CD4-positive, CD25-positive, alpha-beta regulatory T cell (primary cell): ENCODE measurements at regions not wholly inside any gene's neighbourhood (a gene's known extent, or its start where the extent isn't known, plus 50 kb on each side); places are given as distances from the start of the nearest gene placed in this dataset.
"Not testable (repeated sequence)": the region's sequence is repeated elsewhere in the genome, so short reads cannot be mapped to it uniquely, and the experiment has no call there.

ENCODE experiments used
- ATAC-seq, 2 donors: fragments of 150-1000 bp; cut with Tn5 transposase; one replicate each; pipeline ENCODE4 v1.10.0; 2021; ENCODE audit warnings: low read depth in 2 of 2, moderate number of reproducible peaks in 2 of 2, moderate library complexity in 1 of 2
- DNase-seq, 3 donors: peaks; one replicate each; pipeline versions ENCODE4 v3.0.0 to v3.0.0-alpha.2; 2012 to 2022; ENCODE audit warnings: mixed read lengths in 1 of 3
- H3K27ac ChIP-seq: one replicate; pipeline ENCODE4 v1.7.0; 2013; ENCODE audit warnings: mild to moderate bottlenecking, low read length; ENCODE audit not compliant: insufficient read depth, poor library complexity, severe bottlenecking
- H3K27me3 ChIP-seq: one replicate; pipeline ENCODE4 v1.7.0; 2013; ENCODE audit warnings: low read length; ENCODE audit not compliant: control insufficient read depth, insufficient read depth
- H3K36me3 ChIP-seq: one replicate; pipeline ENCODE4 v1.7.0; 2013; ENCODE audit warnings: mild to moderate bottlenecking, low read length, moderate library complexity; ENCODE audit not compliant: control insufficient read depth, insufficient read depth
- H3K4me1 ChIP-seq: 2 replicates; pipeline ENCODE4 v1.7.0; 2013; ENCODE audit warnings: mild to moderate bottlenecking, low read length; ENCODE audit not compliant: insufficient read depth, control insufficient read depth, poor library complexity, severe bottlenecking
- H3K4me3 ChIP-seq: one replicate; pipeline ENCODE4 v1.7.0; 2013; ENCODE audit warnings: low read depth, mild to moderate bottlenecking, low read length, moderate library complexity
- H3K9me3 ChIP-seq, 2 experiments: 1 replicate in 1 of 2; 2 replicates in 1 of 2; pipeline ENCODE4 v1.7.0; 2013; ENCODE audit warnings: low read length in 2 of 2, mild to moderate bottlenecking in 1 of 2, moderate library complexity in 1 of 2; ENCODE audit not compliant: control insufficient read depth in 2 of 2
- H3K27ac Mint-ChIP-seq, 3 donors: one replicate each; pipeline ENCODE4 v1.8.0; 2020 to 2022; ENCODE audit warnings: mild to moderate bottlenecking in 3 of 3, mixed read lengths in 3 of 3, moderate library complexity in 2 of 3
- H3K27me3 Mint-ChIP-seq: one replicate; pipeline ENCODE4 v1.8.0; 2022; ENCODE audit warnings: mild to moderate bottlenecking, mixed read lengths
- H3K36me3 Mint-ChIP-seq: one replicate; pipeline ENCODE4 v1.8.0; 2020; ENCODE audit warnings: mixed read lengths
- H3K4me1 Mint-ChIP-seq, 4 donors: one replicate each; pipeline ENCODE4 v1.8.0; 2020 to 2022; ENCODE audit warnings: mixed read lengths in 4 of 4, mild to moderate bottlenecking in 1 of 4
- H3K4me3 Mint-ChIP-seq, 4 donors: one replicate each; pipeline ENCODE4 v1.8.0; 2020 to 2022; ENCODE audit warnings: mild to moderate bottlenecking in 4 of 4, mixed read lengths in 4 of 4, moderate library complexity in 3 of 4
- H3K9me3 Mint-ChIP-seq, 7 donors: one replicate each; pipeline ENCODE4 v1.8.0; 2020 to 2022; ENCODE audit warnings: mixed read lengths in 7 of 7, mild to moderate bottlenecking in 3 of 7, moderate library complexity in 2 of 7

- no peak overlapping the region for H3K27ac Mint-ChIP-seq
Measured at GRCh38 chr9:3740690-3741419, 215.1 kb upstream of the RFX3 start.

GRCh38 chr9:3736161-3736560, 210.4 kb upstream of the RFX3 start:
- DNase-seq, result no peak
- no peak for ATAC-seq
- Histone ChIP-seq H3K27me3 (no peaks in the 10 kb centered on the region), H3K27ac (no peak overlapping the region), H3K9me3 (no peaks in the 10 kb centered on the region), H3K4me3 (no peak overlapping the region), H3K36me3 (no peaks in the 10 kb centered on the region), H3K4me1 (peaks cover 8% of the 10 kb centered on the region)
- H3K4me1 Mint-ChIP-seq, result peaks cover under 1 to 10% (median 6%) of the 10 kb centered on the region in 4 donors
- H3K9me3 Mint-ChIP-seq, result no peaks in the 10 kb centered on the region
- no peak overlapping the region for H3K27ac Mint-ChIP-seq
- H3K36me3 Mint-ChIP-seq, result no peaks in the 10 kb centered on the region
- H3K4me3 Mint-ChIP-seq, result no peak overlapping the region
- peaks cover 18% of the 10 kb centered on the region for H3K27me3 Mint-ChIP-seq

More at GRCh38 chr9:3740690-3741419, 215.1 kb upstream of the RFX3 start:
- ATAC-seq (no peak), DNase-seq (no peak)
- H3K9me3 ChIP-seq, result no peaks in the 10 kb centered on the region
- H3K27me3 ChIP-seq, result peaks cover 6% of the 10 kb centered on the region
- no peaks in the 10 kb centered on the region for H3K4me1 ChIP-seq
- peaks cover 21% of the 10 kb centered on the region for H3K27me3 Mint-ChIP-seq
- H3K36me3 ChIP-seq, result no peaks in the 10 kb centered on the region
- H3K4me3 Mint-ChIP-seq, result no peak overlapping the region
- H3K27ac ChIP-seq, result no peak overlapping the region
- peaks cover 0 to 3% (median 0%) of the 10 kb centered on the region in 7 donors for H3K9me3 Mint-ChIP-seq
- no peaks in the 10 kb centered on the region for H3K4me1 Mint-ChIP-seq
- no peak overlapping the region for H3K4me3 ChIP-seq
- no peaks in the 10 kb centered on the region for H3K36me3 Mint-ChIP-seq

GRCh38 chr9:3735251-3735650, 209.4 kb upstream of the RFX3 start:
- peaks cover 9% of the 10 kb centered on the region for H3K27me3 Mint-ChIP-seq
- no peaks in the 10 kb centered on the region for H3K36me3 ChIP-seq
- H3K36me3 Mint-ChIP-seq, result no peaks in the 10 kb centered on the region
- peaks cover 17% of the 10 kb centered on the region for H3K4me1 ChIP-seq
- DNase-seq (no peak), ATAC-seq (no peak)
- H3K9me3 ChIP-seq, result no peaks in the 10 kb centered on the region
- H3K27ac Mint-ChIP-seq, result no peak overlapping the region
- H3K9me3 Mint-ChIP-seq, result no peaks in the 10 kb centered on the region
- no peaks in the 10 kb centered on the region for H3K27me3 ChIP-seq
- H3K4me3 ChIP-seq, result no peak overlapping the region
- H3K4me1 Mint-ChIP-seq, result peaks cover 9 to 19% (median 12%) of the 10 kb centered on the region in 4 donors
- no peak overlapping the region for H3K27ac ChIP-seq
- H3K4me3 Mint-ChIP-seq, result no peak overlapping the region

DNA sequence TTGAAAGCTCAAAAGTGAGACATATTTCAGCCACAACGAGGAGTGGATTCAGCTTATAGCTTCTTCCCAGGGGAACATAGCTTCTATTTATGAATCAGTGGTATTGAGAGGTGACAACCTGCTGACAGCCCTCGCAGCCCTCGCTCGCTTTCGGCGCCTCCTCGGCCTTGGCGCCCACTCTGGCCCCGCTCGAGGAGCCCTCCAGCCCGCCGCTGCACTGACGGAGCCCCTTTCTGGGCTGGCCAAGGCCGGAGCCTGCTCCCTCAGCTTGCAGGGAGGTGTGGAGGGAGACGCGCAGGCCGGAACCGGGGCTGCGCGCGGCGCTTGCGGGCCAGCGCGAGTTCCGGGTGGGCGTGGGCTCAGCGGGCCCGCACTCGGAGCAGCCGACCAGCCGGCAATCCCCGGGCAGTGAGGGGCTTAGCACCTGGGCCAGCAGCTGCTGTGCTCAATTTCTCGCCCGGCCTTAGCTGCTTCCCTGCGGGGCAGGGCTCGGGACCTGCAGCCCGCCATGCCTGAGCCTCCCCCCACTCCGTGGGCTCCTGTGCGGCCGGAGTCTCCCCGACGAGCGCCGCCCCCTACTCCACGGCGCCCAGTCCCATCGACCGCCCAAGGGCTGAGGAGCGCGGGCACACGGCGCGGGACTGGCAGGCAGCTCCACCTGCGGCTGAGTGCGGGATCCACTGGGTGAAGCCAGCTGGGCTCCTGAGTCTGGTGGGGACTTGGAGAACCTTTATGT, 207.9 kb upstream of the RFX3 start:
- not testable (repeated sequence) for H3K27me3 ChIP-seq, ATAC-seq, H3K27ac ChIP-seq, H3K27ac Mint-ChIP-seq, H3K4me3 Mint-ChIP-seq, H3K4me3 ChIP-seq, DNase-seq, H3K9me3 ChIP-seq, H3K36me3 ChIP-seq, H3K36me3 Mint-ChIP-seq, H3K27me3 Mint-ChIP-seq, H3K9me3 Mint-ChIP-seq
- H3K4me1 Mint-ChIP-seq, result peaks cover 9 to 22% (median 17%) of the 10 kb centered on the region in 4 donors
- H3K4me1 ChIP-seq, result peaks cover 18% of the 10 kb centered on the region

DNA sequence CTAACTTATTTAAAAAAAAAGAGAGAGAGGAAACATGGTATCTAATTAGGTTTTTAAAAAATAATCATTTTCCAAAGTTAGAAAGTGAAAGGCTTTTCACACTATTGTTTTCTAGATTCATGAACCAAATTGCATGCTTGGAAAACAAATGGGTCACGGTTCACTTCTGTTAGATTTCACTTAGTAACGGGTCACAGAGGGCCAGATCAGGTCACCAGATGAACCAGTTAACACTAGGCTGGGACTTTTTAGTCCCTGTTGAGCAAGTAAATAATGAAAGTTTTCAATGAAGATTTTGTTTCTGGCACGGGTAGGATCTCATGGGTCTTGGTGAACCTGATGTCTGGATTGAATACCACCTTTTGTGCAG, 207.2 kb upstream of the RFX3 start:
- Histone ChIP-seq H3K36me3 (no peaks in the 10 kb centered on the region), H3K27me3 (no peaks in the 10 kb centered on the region), H3K27ac (no peak overlapping the region), H3K4me3 (no peak overlapping the region), H3K4me1 (peaks cover 18% of the 10 kb centered on the region), H3K9me3 (no peaks in the 10 kb centered on the region)
- Mint-ChIP-seq H3K36me3 (no peaks in the 10 kb centered on the region), H3K27me3 (no peaks in the 10 kb centered on the region), H3K4me3 (no peak overlapping the region), H3K9me3 (no peaks in the 10 kb centered on the region), H3K27ac (no peak overlapping the region), H3K4me1 (peaks cover 9 to 22% (median 17%) of the 10 kb centered on the region in 4 donors)
- DNase-seq (no peak), ATAC-seq (no peak)

DNA sequence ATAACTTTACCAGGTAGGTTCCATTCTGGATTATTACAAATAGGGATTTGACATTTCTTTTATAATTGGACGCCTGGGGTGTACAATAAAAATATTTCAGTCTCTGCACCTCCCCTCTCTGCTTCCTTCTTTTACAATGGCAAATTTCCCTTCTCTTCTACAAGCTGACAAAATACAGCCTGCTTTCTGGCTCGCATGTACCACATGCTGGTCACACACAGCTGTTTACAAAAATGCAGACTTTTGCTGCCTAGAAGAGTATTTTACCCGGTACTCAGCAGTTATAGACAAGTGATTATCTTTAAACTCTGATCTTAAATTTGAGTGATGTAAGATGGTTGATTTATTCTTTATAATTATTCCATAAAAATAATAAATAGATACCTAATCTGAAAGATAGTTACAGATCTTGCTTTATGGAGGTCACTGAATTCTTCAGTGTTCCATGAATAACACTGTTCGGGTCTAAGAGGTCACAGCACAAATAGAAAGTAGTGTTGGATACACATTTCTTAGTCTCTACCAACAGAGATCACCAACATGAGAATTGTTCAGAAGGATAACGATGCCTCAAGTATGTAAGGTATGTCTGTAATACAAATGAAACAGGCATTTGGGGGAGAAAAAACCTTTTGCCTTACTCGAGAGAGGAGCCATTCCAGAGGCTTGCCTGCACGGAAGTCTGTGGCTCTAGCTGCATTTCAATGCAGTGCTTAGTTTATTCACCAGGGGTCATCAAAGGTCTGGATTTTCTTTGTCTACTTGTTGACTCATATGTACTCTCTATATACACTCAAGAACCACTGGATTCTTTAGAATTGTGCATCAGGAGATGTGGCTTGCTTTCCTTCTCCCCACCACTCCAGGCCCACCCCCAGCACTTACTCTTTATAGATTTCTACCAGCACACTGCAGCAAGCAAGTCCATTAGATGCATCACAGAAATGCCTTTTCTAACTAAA, 206.6 kb upstream of the RFX3 start:
- Mint-ChIP-seq H3K27ac (peak overlapping the region in 1 of 3 donors; percentile 59), H3K27me3 (no peaks in the 10 kb centered on the region), H3K4me1 (peaks cover 12 to 22% (median 17%) of the 10 kb centered on the region in 4 donors), H3K4me3 (peak overlapping the region; percentile 16 to 51 (median 34)), H3K36me3 (no peaks in the 10 kb centered on the region), H3K9me3 (peaks cover 0 to under 1% (median 0%) of the 10 kb centered on the region in 7 donors)
- no peaks in the 10 kb centered on the region for H3K9me3 ChIP-seq
- H3K4me3 ChIP-seq, result peak overlapping the region; percentile 63
- ATAC-seq, result peak; percentile 78 to 88
- no peaks in the 10 kb centered on the region for H3K27me3 ChIP-seq
- peak in 2 of 3 donors; percentile 37 to 68 for DNase-seq
- no peaks in the 10 kb centered on the region for H3K36me3 ChIP-seq
- no peak overlapping the region for H3K27ac ChIP-seq
- peaks cover 18% of the 10 kb centered on the region for H3K4me1 ChIP-seq

GRCh38 chr9:3730511-3730922, 204.7 kb upstream of the RFX3 start:
- H3K27ac Mint-ChIP-seq, result peak overlapping the region in 2 of 3 donors; percentile 72 to 87

More at GRCh38 chr9:3730511-3730922, 204.7 kb upstream of the RFX3 start:
- Histone ChIP-seq H3K27me3 (no peaks in the 10 kb centered on the region), H3K4me3 (peak overlapping the region; percentile 27), H3K27ac (peak overlapping the region; percentile 55), H3K9me3 (no peaks in the 10 kb centered on the region), H3K36me3 (no peaks in the 10 kb centered on the region), H3K4me1 (peaks cover 18% of the 10 kb centered on the region)
- peak overlapping the region in 2 of 4 donors; percentile 8 to 21 for H3K4me3 Mint-ChIP-seq
- H3K27me3 Mint-ChIP-seq, result no peaks in the 10 kb centered on the region
- DNase-seq (peak in 2 of 3 donors; percentile 5 to 60), ATAC-seq (peak in 1 of 2 donors; percentile 28)
- no peaks in the 10 kb centered on the region for H3K36me3 Mint-ChIP-seq
- H3K4me1 Mint-ChIP-seq, result peaks cover 16 to 22% (median 18%) of the 10 kb centered on the region in 4 donors
- peaks cover 0 to 2% (median 0%) of the 10 kb centered on the region in 7 donors for H3K9me3 Mint-ChIP-seq
